IPS-15b (cell line): ENCODE measurements at regions not wholly inside any gene's neighbourhood (a gene's known extent, or its start where the extent isn't known, plus 50 kb on each side); places are given as distances from the start of the nearest gene placed in this dataset.
"Not testable (repeated sequence)": the region's sequence is repeated elsewhere in the genome, so short reads cannot be mapped to it uniquely, and the experiment has no call there.

Experiments
- H3K27me3 ChIP-seq: one replicate; pipeline ENCODE4 v1.6.1; 2013; ENCODE audit warnings: low read length; ENCODE audit not compliant: control insufficient read depth, insufficient read depth
- H3K36me3 ChIP-seq: one replicate; pipeline ENCODE4 v1.6.1; 2013; ENCODE audit warnings: low read length; ENCODE audit not compliant: control insufficient read depth, insufficient read depth
- H3K4me1 ChIP-seq: one replicate; pipeline ENCODE4 v1.6.1; 2013; ENCODE audit warnings: mild to moderate bottlenecking, low read length; ENCODE audit not compliant: control insufficient read depth, insufficient read depth
- H3K4me3 ChIP-seq: one replicate; pipeline ENCODE4 v1.5.1; 2013; ENCODE audit warnings: low read depth, low read length
- H3K9ac ChIP-seq: one replicate; pipeline ENCODE4 v1.6.1; 2013; ENCODE audit warnings: low read depth, mild to moderate bottlenecking, low read length
- H3K9me3 ChIP-seq: one replicate; pipeline ENCODE4 v1.6.1; 2013; ENCODE audit warnings: mild to moderate bottlenecking, low read length; ENCODE audit not compliant: control insufficient read depth, insufficient read depth

- peaks cover 12% of the 10 kb centered on the region for H3K4me1 ChIP-seq
- no peak overlapping the region for H3K4me3 ChIP-seq
- no peak overlapping the region for H3K9ac ChIP-seq
- no peaks in the 10 kb centered on the region for H3K27me3 ChIP-seq
- H3K36me3 ChIP-seq, result no peaks in the 10 kb centered on the region
- no peaks in the 10 kb centered on the region for H3K9me3 ChIP-seq
These were observed 186.9 kb downstream of the FAM43A start for GRCh38 chr3:194872669-194872977.

GRCh38 chr3:194873474-194873873 lies 187.8 kb downstream of the FAM43A start:
- H3K4me1 ChIP-seq, result peaks cover 12% of the 10 kb centered on the region
- H3K4me3 ChIP-seq, result not testable (repeated sequence)

DNA sequence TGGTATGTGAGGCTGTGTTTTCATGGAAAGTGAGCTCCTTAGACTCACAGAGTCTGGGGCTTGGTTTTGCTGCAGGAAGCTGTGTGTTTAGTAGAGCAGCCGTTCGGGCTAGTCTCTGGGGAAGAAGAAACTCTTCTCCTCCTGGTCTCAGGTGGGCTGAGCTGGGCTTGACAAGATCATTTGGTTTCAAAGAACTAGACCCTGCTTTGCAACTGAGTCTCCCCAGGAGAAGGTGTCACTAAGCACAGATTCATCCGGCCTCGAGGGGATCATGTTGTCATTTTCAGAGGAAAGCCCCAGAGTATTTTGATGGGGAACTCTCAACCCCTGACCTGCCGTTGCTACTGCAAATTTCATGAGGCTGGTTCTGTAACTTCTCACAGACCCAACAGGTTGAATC lies 188.5 kb downstream of the FAM43A start:
- Histone ChIP-seq H3K9me3 (no peaks in the 10 kb centered on the region), H3K4me1 (peaks cover 12% of the 10 kb centered on the region), H3K9ac (no peak overlapping the region)

More at GRCh38 chr3:194873474-194873873, 187.8 kb downstream of the FAM43A start:
- not testable (repeated sequence) for H3K36me3 ChIP-seq, H3K9me3 ChIP-seq, H3K9ac ChIP-seq, H3K27me3 ChIP-seq

DNA sequence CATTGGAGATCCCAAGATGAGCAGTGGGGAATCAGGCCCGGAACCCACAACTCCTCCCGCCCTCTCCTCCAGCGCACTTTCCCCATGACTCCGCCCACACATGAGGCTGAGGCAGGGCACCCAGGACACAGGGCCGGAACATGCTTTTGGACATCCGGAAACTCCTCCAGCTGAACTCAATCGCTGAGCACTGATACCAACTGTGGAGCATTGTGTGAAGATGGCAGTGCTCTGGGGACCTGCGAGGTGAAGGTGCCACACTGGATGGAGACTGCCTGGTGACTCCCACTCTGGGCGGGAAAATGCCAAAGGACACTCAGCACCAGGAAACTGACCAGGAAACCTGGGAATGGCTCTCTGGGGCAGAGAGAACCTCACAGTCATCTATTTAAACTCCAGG lies 189.1 kb downstream of the FAM43A start:
- Histone ChIP-seq H3K36me3 (no peaks in the 10 kb centered on the region), H3K4me3 (no peak overlapping the region), H3K9ac (no peak overlapping the region), H3K9me3 (no peaks in the 10 kb centered on the region), H3K27me3 (no peaks in the 10 kb centered on the region), H3K4me1 (peaks cover 12% of the 10 kb centered on the region)

More for the DNA sequence above, 188.5 kb downstream of the FAM43A start:
- H3K4me3 ChIP-seq, result no peak overlapping the region
- H3K27me3 ChIP-seq, result no peaks in the 10 kb centered on the region
- H3K36me3 ChIP-seq, result no peaks in the 10 kb centered on the region

GRCh38 chr3:194875581-194876402 lies 190.1 kb downstream of the FAM43A start:
- Histone ChIP-seq H3K4me3 (no peak overlapping the region), H3K27me3 (no peaks in the 10 kb centered on the region), H3K4me1 (peaks cover 12% of the 10 kb centered on the region), H3K9ac (no peak overlapping the region), H3K36me3 (no peaks in the 10 kb centered on the region), H3K9me3 (no peaks in the 10 kb centered on the region)

DNA sequence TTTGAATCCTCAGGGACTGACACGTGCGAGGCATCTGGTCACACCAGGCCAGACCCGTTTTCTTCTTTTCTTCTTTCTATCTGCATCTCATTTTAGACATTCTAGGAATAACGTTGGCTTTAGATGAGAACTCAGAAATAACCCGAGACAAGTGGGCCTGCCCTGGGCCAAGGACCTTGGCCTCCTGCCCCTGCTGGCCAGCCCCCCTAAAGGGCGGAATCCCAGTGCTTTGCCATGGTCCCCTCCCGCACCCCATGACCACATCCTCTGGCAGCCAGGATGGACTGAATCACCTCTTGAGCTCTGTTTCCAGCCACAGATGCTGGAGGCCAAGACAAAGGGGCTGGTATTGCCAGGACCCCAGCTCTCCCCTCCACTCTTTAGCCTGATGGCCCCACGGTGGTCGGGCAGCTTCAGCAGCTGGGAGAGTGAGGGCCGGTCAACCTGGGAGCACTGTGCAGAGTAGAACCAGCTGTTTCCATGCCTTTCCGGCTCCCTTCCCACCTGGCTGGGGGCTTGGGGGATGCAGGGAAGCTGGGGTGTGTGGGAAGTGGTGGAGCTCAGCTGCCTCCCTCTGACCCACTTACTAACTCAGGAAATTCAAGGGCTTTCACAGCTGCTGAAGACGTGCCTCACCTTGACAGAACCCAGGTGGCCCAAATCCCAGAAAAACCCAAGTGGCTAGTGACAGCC lies 190.9 kb downstream of the FAM43A start:
- H3K9ac ChIP-seq, result no peak overlapping the region
- H3K36me3 ChIP-seq, result no peaks in the 10 kb centered on the region
- peaks cover 8% of the 10 kb centered on the region for H3K4me1 ChIP-seq
- H3K9me3 ChIP-seq, result no peaks in the 10 kb centered on the region
- no peaks in the 10 kb centered on the region for H3K27me3 ChIP-seq
- H3K4me3 ChIP-seq, result no peak overlapping the region

GRCh38 chr3:194877291-194878119 lies 191.8 kb downstream of the FAM43A start:
- H3K4me3 ChIP-seq, result no peak overlapping the region
- H3K36me3 ChIP-seq, result no peaks in the 10 kb centered on the region
- H3K4me1 ChIP-seq, result peaks cover 4% of the 10 kb centered on the region
- no peak overlapping the region for H3K9ac ChIP-seq
- H3K27me3 ChIP-seq, result no peaks in the 10 kb centered on the region
- no peaks in the 10 kb centered on the region for H3K9me3 ChIP-seq

DNA sequence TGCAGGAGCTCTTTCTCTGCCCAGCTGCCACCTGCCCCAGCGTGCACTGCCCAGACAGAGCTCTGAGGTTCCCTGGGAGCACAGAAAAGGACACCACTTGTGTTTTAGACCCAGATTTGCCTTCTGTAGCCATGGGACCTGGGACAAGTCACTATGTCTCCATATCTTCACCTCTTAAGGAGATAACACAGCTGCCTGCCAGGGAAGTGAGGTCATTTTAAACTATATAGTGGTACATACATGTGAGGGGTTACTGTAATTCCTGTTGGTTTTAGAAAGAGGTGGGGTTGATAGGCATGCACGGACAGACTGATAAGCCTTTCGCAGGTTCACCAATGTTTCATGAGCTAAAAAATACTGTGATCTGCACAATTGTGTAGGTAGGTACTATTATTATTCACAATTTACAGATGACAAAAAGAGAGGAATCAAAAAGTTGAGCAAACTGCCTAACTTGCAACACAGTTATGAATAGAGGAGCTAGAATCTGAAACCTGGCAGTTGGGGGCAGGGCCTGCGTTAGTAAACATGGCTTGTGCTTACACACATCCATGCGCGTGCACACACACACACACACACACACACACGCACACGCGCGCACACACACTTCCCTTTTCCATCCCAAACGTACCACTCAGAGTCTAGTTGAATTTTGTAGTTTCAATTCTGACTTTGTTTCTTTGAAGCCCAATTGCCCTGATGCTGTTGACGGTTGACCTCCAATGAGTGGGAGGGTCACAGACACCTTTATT lies 193.6 kb downstream of the FAM43A start:
- Histone ChIP-seq H3K4me1 (no peaks in the 10 kb centered on the region), H3K36me3 (no peaks in the 10 kb centered on the region), H3K27me3 (no peaks in the 10 kb centered on the region), H3K9ac (no peak overlapping the region), H3K9me3 (no peaks in the 10 kb centered on the region), H3K4me3 (no peak overlapping the region)

DNA sequence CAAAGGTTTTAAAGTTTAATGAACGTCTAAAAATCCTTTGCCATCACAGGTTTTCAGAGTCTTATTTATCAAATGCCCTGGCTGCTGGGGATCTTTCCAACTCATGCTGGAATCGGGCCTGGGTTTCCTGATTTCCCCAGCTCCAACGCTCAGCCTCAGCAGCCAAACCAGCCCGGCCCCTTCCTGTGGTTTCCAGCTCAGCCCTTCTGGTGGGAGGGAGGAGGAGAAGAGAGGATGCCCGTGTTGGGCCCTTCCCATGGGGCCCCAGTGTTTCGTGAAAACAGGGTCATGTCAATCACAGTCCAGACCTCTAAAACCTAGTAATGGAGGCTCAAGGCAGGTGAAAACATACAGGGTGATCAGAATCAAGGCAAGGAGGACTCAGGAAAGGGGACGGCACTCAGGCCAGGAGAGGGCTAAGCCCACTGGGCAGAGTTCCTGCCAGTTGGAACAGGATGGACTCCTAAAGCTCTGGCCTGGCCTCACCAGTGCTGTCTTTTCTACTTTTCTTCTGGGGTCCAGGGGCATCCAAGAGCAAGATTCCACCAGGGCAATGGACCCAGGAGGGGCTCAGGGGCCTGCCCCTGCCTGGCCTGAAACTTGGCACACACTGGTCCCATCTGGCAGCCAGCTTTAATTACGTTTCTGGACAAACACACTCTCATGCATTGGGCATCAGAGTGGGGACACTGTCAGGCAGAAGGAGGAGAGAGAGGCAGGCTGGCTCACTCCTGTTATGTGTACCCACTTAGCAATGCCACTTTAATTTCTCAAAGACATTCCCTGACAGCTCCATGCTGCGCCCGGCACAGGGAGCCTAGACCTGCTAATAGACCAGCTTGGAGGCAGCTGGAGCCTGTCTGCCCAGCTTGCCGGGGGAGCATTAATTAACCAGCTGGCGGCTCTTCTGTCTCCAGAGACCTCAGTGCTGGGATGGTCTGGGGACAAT lies 194.6 kb downstream of the FAM43A start:
- Histone ChIP-seq H3K36me3 (no peaks in the 10 kb centered on the region), H3K4me1 (no peaks in the 10 kb centered on the region), H3K9me3 (no peaks in the 10 kb centered on the region), H3K9ac (no peak overlapping the region), H3K27me3 (no peaks in the 10 kb centered on the region), H3K4me3 (no peak overlapping the region)

DNA sequence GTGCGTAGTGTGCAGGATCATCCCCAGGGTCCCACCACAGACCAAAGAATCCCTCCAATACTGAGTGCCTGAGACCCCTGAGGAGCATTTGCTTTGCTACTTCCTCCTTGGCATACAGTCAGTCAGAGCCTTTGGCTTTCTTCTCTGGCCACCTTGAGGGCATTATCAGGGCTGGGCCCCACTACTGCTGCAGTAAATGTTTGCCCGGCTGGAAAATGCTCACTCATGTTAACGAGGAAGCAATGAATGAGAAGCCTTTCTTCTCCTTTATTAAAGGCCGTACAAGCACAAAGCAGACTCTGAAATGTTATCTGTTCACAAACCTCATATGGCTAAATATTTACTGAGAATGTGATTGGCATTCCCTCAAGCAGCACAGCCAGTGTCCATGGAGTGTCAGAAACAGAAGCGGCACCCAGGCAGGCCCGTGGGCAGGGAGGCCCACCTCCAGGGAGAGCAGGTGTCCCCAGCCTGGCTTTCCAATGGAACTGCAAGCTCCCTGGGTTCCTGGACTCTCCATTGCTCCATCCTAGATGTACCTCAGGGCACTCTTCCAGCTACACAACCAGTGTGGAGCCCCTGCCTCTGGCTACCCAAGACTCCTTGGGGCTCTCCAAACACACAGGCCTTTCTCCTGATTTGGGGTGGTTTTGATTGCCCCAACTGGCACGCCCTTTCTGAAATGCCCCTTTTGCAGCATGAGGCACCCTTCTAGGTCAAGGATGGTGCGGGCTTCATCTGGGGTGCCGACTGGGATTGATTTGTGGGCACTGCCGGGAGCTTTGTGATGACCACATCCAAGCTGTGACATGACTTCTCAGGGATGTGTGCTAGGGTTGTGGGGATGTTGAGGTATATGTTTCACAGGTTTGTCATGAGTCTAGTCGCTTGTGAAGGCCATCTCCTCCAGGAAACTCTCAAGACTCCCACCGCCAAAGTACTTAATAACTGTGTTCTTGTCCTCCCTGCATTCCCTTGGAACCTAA lies 195.6 kb downstream of the FAM43A start:
- no peak overlapping the region for H3K4me3 ChIP-seq
- no peaks in the 10 kb centered on the region for H3K9me3 ChIP-seq
- no peaks in the 10 kb centered on the region for H3K36me3 ChIP-seq
- H3K4me1 ChIP-seq, result no peaks in the 10 kb centered on the region
- H3K9ac ChIP-seq, result no peak overlapping the region
- H3K27me3 ChIP-seq, result no peaks in the 10 kb centered on the region
